MM.1S (cell line): ENCODE measurements at regions not wholly inside any gene's neighbourhood (a gene's known extent, or its start where the extent isn't known, plus 50 kb on each side); places are given as distances from the start of the nearest gene placed in this dataset.

Source experiments
- CTCF ChIP-seq: fragments of 300-600 bp; sonication (generic); IDR thresholded peaks from 2 replicates; pipeline ENCODE4 v1.5.1; 2016; ENCODE audit warnings: antibody characterized with exemption, low read length, mixed read lengths
- EZH2 ChIP-seq: fragments of 300-600 bp; sonication (generic); optimal IDR thresholded peaks from 2 replicates; pipeline ENCODE3; 2017; ENCODE audit warnings: low read depth, mild to moderate bottlenecking, antibody characterized with exemption, low read length, mixed read lengths

- TF ChIP-seq CTCF (no peak), EZH2 (no peak)
These were observed 91.1 kb upstream of the STARD4 start for GRCh38 chr5:111603446-111603827.
